ENCODE measurements at regions not wholly inside any gene's neighbourhood (a gene's known extent, or its start where the extent isn't known, plus 50 kb on each side); places are given as distances from the start of the nearest gene placed in this dataset.

GRCh38 chr12:19045426-19045825 lies 84.1 kb upstream of the PLEKHA5 start:
- TF ChIP-seq, protein P1, sequence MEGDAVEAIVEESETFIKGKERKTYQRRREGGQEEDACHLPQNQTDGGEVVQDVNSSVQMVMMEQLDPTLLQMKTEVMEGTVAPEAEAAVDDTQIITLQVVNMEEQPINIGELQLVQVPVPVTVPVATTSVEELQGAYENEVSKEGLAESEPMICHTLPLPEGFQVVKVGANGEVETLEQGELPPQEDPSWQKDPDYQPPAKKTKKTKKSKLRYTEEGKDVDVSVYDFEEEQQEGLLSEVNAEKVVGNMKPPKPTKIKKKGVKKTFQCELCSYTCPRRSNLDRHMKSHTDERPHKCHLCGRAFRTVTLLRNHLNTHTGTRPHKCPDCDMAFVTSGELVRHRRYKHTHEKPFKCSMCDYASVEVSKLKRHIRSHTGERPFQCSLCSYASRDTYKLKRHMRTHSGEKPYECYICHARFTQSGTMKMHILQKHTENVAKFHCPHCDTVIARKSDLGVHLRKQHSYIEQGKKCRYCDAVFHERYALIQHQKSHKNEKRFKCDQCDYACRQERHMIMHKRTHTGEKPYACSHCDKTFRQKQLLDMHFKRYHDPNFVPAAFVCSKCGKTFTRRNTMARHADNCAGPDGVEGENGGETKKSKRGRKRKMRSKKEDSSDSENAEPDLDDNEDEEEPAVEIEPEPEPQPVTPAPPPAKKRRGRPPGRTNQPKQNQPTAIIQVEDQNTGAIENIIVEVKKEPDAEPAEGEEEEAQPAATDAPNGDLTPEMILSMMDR (IDR thresholded peaks at IDR 0.05; ENCODE audit: insufficient read depth, low read length, poor library complexity, severe bottlenecking) = no peak
- TF ChIP-seq EZH2phosphoT487 (conservative IDR thresholded peaks at IDR 0.05; ENCODE audit: low read length) = no peak

Data from SU-DHL-6 (cell line).